ENCODE measurements at regions not wholly inside any gene's neighbourhood (a gene's known extent, or its start where the extent isn't known, plus 50 kb on each side); places are given as distances from the start of the nearest gene placed in this dataset.

DNA sequence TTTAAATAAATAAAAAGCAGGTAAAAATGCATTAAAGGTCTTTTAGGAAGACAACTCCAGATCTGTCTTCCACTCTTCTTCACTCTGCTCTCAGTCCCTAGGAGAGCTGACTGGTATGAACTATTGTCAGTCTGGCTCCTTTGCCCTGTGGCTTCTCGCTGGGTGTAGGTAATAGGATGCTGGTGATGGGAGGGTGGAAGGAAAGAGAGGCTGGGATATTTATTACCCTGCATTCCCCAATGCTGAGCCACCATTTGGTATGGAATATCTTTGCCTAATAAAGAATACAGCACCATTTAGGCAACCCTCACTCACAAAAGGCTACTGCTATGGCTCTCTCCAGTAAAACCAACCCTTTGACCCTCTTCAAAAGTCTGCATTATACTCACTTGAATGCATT lies 326.9 kb downstream of the CNTN3 start:
- TF ChIP-seq ZFX (IDR thresholded peaks at IDR 0.05) (no peak), CTCF (conservative IDR thresholded peaks at IDR 0.05) (no peak)

DNA sequence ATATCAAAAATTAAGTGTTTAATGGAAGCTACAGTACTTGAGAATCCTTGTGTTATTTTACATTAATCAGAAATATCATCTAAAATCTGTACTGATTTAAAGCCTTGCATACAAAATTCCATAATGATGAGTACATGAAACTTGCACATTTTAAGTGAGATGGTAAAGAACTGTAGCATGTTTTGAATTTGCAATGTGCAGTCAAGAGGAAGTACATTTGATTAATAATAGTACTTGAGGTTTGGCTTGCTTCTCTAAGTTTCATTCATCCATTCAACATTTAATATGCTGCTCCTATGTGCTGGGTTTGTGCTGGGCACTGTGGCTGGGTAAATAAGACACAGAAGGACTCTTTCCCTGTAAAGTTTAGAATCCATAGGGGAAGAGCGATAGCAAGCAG lies 332.3 kb downstream of the CNTN3 start:
- TF ChIP-seq CTCF (conservative IDR thresholded peaks at IDR 0.05), result no peak
- TF ChIP-seq ZFX (IDR thresholded peaks at IDR 0.05), result no peak

More for the DNA sequence above, 326.9 kb downstream of the CNTN3 start:
- no peak overlapping the region for H3K27ac ChIP-seq

GRCh38 chr3:74281705-74282104 lies 332.8 kb downstream of the CNTN3 start:
- TF ChIP-seq ZFX (IDR thresholded peaks at IDR 0.05) (no peak), CTCF (conservative IDR thresholded peaks at IDR 0.05) (no peak)
- no peak overlapping the region for H3K27ac ChIP-seq

More for the DNA sequence above, 332.3 kb downstream of the CNTN3 start:
- H3K27ac ChIP-seq, result no peak overlapping the region

DNA sequence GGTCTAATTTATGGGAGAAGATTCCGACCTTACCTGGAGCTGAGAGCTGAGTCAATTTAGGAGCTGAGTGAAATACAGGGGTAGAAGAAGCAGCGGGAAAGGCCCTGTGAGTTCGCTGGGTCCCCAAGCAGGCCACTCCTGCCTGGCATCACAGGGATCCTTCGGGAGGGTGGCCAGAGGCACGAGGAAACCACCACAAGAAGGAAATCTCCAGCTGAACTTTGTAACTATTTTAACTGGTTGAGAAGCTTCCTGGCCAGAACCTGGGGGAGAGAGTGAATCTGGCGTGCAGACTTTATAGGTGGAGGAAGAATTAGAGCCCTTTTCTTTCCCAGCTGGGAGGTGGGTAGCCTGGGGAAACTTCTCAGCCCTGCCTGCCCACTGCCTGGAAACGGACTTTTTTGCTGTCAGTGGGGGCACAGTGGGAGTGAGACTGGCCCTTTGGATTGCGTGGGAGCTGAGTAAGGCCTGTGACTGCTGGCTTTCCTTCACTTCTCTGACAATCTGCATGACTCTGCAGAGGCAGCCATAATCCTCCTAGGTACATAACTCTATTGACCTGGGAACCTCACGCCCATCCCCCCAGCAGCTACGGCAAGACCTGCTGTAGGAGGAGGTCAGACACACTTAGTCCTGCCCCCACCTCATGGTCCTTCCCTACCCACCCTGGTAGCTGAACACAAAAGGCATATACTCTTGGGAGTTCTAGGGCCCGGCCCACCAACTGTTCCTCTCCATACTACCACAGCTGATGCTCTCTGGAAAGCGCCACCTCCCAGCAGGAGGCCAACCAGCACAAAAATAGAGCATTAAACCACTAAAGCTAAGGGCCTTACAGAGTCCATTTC lies 340.7 kb downstream of the CNTN3 start:
- no peak overlapping the region for H3K27ac ChIP-seq
- TF ChIP-seq ZFX (IDR thresholded peaks at IDR 0.05) (no peak), CTCF (conservative IDR thresholded peaks at IDR 0.05) (no peak)

DNA sequence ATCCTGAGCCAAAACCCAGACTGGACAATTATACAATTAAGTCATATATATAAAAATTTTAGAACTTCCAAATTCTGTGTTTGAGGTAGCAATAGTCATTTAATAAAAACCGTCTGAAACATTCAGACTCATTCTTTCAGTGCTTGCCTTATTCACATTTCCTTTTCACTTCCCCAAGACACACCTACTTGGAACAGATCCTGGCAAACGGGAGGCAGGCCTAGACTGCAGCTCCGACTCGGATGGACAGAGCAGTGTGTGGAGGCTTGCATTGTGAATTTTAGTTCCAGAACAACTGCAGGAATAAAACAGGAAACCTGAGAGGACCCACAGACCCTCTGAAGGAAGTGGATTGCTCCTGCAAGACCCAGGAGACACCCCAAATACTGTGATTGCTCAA lies 341.4 kb downstream of the CNTN3 start:
- no peak overlapping the region for H3K27ac ChIP-seq
- TF ChIP-seq CTCF (conservative IDR thresholded peaks at IDR 0.05) (no peak), ZFX (IDR thresholded peaks at IDR 0.05) (no peak)

DNA sequence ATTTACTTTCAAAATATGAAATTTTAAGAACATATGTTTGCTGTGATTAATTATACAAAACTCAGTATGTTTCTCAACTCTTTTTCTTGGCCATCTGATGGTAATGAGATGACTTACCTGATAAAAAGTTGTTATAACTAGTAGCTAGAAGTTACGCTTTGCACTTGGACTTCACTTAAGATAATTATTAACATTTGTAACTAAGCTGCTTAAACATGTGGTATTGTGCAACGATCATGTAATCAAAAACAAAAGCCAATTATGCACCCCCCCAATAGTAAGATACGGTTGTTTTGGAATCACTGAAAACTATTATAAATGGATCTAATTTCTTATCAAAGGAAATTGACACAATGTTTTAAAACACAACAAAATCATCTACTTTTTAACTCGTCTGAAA lies 342.9 kb downstream of the CNTN3 start:
- no peak for TF ChIP-seq CTCF (conservative IDR thresholded peaks at IDR 0.05)
- TF ChIP-seq ZFX (IDR thresholded peaks at IDR 0.05), result no peak
- H3K27ac ChIP-seq, result no peak overlapping the region

DNA sequence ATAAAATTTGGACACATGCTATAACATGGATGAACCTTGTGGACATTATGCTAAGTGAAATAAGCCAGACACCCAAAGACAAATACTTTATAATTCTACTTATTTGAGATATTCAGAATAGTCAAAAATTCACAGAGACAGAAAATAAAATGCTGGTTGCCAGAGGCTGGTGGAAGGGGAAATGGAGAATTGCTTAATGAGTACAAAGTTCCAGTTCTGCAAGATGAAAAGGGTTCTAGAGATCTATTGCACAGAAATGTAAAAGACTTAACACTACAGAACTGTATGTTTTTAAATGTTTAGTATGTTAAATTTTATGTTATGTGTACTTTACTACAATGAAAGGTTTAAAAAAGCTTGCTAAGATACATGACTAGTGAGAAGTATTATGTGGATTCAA lies 344.8 kb downstream of the CNTN3 start:
- no peak overlapping the region for H3K27ac ChIP-seq
- TF ChIP-seq CTCF (conservative IDR thresholded peaks at IDR 0.05) (no peak), ZFX (IDR thresholded peaks at IDR 0.05) (no peak)

All from C4-2B (cell line).